Lower lobe of right lung (tissue), 2 donors: ENCODE measurements at regions not wholly inside any gene's neighbourhood (a gene's known extent, or its start where the extent isn't known, plus 50 kb on each side); places are given as distances from the start of the nearest gene placed in this dataset.
"Not testable (repeated sequence)": the region's sequence is repeated elsewhere in the genome, so short reads cannot be mapped to it uniquely, and the experiment has no call there.

ENCODE experiments used
- ATAC-seq, 2 donors: fragments of 200-7000 bp; cut with Tn5 transposase; one replicate each; pipeline ENCODE4 v1.9.1; 2020 to 2022; ENCODE audit warnings: mild to moderate bottlenecking in 2 of 2, moderate library complexity in 2 of 2
- DNase-seq: peaks from one replicate; pipeline ENCODE4 v3.0.0-alpha.2; 2020
- H3K27ac ChIP-seq: fragments of 200-600 bp; one replicate; pipeline ENCODE4 v1.8.0; 2022
- H3K27me3 ChIP-seq: fragments of 200-600 bp; one replicate; pipeline ENCODE4 v1.8.0; 2022; ENCODE audit warnings: low read depth
- H3K36me3 ChIP-seq: fragments of 200-600 bp; one replicate; pipeline ENCODE4 v1.8.0; 2022; ENCODE audit warnings: mild to moderate bottlenecking
- H3K4me1 ChIP-seq: fragments of 200-600 bp; one replicate; pipeline ENCODE4 v1.8.0; 2022
- H3K4me3 ChIP-seq: fragments of 200-600 bp; one replicate; pipeline ENCODE4 v1.8.0; 2022; ENCODE audit warnings: mild to moderate bottlenecking
- H3K9me3 ChIP-seq: fragments of 200-600 bp; one replicate; pipeline ENCODE4 v1.8.0; 2022
- intact Hi-C: fragments of 100-400 bp; cut with DNase I; formaldehyde crosslinking; loops from one replicate; pipeline ENCODE4 v1.11.0; 2022
- TF ChIP-seq, protein P1 (sequence below): fragments of 200-600 bp; IDR thresholded peaks from one replicate; pipeline ENCODE4 v1.8.0; 2022; ENCODE audit warnings: antibody characterized with exemption, mild to moderate bottlenecking
- donor health status: DM: no; HTN: yes; CAD: no; lungs with severe emphysema.

DNA sequence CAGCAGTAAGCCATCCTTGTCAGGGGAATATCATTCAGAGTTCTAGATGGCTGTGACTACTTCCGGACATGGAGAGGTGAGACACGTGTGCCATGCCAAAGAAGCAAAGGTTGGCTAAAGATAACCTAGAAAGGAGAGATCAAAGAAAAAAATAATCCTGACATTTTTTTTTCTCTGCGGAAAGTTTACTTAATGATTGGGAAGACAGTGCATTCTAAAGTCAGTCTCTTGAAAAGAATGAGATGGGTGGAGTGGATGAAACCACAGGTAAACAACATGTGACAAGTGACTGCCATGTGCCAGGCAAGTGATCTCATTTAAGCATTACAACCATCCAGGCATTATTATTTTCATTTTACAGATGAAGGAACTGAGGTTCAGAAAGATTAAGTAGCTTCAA, 436.6 kb downstream of the SOX2 start:
- no peak for ATAC-seq
- H3K9me3 ChIP-seq, result peaks cover 6% of the 10 kb centered on the region
- intact Hi-C loops, result no loop called here
- no peak overlapping the region for H3K27ac ChIP-seq
- TF ChIP-seq, protein P1, sequence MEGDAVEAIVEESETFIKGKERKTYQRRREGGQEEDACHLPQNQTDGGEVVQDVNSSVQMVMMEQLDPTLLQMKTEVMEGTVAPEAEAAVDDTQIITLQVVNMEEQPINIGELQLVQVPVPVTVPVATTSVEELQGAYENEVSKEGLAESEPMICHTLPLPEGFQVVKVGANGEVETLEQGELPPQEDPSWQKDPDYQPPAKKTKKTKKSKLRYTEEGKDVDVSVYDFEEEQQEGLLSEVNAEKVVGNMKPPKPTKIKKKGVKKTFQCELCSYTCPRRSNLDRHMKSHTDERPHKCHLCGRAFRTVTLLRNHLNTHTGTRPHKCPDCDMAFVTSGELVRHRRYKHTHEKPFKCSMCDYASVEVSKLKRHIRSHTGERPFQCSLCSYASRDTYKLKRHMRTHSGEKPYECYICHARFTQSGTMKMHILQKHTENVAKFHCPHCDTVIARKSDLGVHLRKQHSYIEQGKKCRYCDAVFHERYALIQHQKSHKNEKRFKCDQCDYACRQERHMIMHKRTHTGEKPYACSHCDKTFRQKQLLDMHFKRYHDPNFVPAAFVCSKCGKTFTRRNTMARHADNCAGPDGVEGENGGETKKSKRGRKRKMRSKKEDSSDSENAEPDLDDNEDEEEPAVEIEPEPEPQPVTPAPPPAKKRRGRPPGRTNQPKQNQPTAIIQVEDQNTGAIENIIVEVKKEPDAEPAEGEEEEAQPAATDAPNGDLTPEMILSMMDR, result no peak
- no peak for DNase-seq
- no peaks in the 10 kb centered on the region for H3K4me1 ChIP-seq
- no peaks in the 10 kb centered on the region for H3K36me3 ChIP-seq
- no peak overlapping the region for H3K4me3 ChIP-seq
- no peaks in the 10 kb centered on the region for H3K27me3 ChIP-seq

DNA sequence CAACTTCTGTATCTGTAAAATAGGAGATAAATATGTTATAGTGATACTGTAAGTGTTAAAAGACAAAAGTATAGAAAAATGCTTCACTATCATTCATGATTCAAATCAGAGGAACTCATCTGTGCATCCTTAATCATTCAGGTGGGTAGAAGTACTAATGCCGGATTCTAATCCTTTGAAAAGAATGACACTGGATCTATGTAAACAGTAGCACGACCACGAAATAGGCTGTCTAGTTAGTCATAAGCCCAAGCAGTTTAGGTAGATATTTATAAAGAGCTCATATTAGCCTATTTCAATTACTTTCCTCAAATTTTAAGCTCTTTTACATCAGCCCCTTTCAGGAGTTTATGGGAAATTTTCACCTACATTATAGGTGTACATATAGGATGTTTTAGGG, 437.9 kb downstream of the SOX2 start:
- intact Hi-C loops, result no loop called here
- no peak overlapping the region for H3K27ac ChIP-seq

DNA sequence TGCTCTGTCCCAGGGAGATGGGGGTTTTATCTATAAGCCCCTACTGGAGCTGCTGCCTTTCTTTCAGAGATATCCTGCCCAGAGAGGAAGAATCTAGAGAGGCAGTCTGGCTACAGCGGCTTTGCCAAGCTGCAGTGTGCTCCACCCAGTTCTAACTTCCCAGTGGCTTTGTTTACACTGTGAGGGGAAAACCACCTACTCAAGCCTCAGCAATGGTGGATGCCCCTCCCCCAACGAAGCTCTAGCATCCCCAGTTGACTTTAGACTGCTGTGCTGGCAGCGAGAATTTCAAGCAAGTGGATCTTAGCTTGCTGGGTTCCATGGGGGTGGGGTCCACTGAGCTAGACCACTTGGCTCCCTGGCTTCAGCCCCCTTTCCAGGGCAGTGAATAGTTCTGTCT, 444.6 kb downstream of the SOX2 start:
- DNase-seq, result peak; percentile 54
- H3K27ac ChIP-seq, H3K27me3 ChIP-seq, ATAC-seq, H3K4me1 ChIP-seq, H3K4me3 ChIP-seq, H3K9me3 ChIP-seq, H3K36me3 ChIP-seq, intact Hi-C loops: not testable (repeated sequence)

More for the DNA sequence above, 437.9 kb downstream of the SOX2 start:
- H3K4me1 ChIP-seq, result no peaks in the 10 kb centered on the region
- TF ChIP-seq, protein P1, result no peak
- no peak overlapping the region for H3K4me3 ChIP-seq
- no peaks in the 10 kb centered on the region for H3K36me3 ChIP-seq
- H3K27me3 ChIP-seq, result no peaks in the 10 kb centered on the region
- ATAC-seq (no peak), DNase-seq (no peak)
- H3K9me3 ChIP-seq, result peaks cover 6% of the 10 kb centered on the region

DNA sequence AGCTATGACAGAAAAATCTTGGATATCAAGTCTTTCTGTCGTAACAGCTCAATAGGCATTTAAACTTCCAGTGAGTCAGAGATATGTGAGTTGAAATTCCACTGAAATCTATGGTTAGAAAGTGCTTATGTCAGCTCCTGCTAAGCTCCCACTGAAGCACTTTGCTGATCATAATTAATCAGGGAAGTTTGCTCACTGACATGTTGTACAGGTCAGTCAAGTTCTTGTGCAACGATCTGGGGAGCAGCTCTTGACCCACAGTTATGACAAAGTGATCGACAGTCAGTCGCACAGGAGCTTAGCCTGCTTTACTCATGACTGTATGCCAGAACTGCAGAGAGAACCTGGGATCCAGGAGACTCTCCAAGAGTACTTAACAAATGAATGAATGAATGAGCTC, 453.5 kb downstream of the SOX2 start:
- Histone ChIP-seq H3K27ac (no peak overlapping the region), H3K4me3 (no peak overlapping the region), H3K36me3 (no peaks in the 10 kb centered on the region), H3K9me3 (no peaks in the 10 kb centered on the region), H3K27me3 (no peaks in the 10 kb centered on the region), H3K4me1 (no peaks in the 10 kb centered on the region)
- DNase-seq (peak; percentile 50), ATAC-seq (peak; percentile 92 to 93)
- intact Hi-C loops, result no loop called here
- TF ChIP-seq, protein P1, result no peak

DNA sequence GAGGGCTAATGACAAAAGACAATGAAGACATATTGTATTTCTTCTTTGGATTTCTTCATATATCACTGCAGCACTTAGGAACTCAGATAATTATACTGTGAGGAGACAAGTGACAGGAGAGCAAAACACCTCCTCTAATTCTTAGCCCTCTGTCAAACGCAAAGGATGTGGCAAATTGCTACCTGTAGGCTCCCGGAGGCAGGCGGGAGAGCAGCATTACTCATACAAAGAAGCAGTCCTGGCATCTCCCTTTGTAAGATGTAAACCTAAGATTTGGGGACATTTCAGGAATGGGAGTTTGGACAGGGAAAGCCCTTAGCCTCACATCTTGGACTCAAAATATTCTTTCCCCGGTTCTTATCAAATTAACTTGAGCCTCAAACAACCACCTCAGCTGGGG, 460.8 kb downstream of the SOX2 start:
- Histone ChIP-seq H3K4me1 (no peaks in the 10 kb centered on the region), H3K27ac (no peak overlapping the region), H3K27me3 (no peaks in the 10 kb centered on the region), H3K4me3 (no peak overlapping the region), H3K9me3 (no peaks in the 10 kb centered on the region), H3K36me3 (no peaks in the 10 kb centered on the region)
- TF ChIP-seq, protein P1, result no peak
- DNase-seq, result no peak
- intact Hi-C loops, result no loop called here
- ATAC-seq, result no peak

DNA sequence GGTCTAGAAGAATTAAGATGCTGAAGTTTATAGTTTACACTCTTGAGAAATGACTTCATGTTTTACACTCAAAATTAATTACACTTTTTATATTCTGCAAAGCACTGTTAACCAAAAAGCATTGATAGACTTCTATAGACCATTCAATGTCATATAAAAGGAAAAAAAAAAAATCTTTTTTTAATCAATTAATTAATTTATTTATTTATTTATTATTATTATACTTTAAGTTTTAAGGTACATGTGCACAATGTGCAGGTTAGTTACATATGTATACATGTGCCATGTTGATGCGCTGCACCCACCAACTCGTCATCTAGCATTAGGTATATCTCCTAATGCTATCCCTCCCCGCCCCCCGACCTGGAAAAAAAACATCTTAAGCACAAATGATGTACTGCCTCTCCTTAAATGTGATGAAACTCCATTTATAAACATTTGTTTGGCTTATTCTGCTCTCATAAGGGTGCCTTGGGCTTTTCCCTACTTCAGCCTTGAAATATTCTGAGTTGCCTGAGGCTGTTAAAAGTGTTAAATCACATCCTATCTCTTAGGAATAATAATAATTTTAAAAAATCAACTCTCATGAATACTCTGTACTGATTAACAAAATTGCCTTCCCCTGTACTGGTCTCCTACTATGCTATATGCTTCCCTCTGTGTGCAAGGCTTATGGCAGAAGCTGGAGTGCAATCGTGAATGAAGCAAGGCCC, 466.9 kb downstream of the SOX2 start:
- Histone ChIP-seq H3K36me3 (no peaks in the 10 kb centered on the region), H3K9me3 (no peaks in the 10 kb centered on the region), H3K27ac (no peak overlapping the region), H3K27me3 (no peaks in the 10 kb centered on the region), H3K4me3 (no peak overlapping the region), H3K4me1 (peaks cover 13% of the 10 kb centered on the region)
- peak in 1 of 2 donors; percentile 17 for ATAC-seq
- intact Hi-C loops, result no loop called here
- TF ChIP-seq, protein P1, result no peak
- DNase-seq, result no peak
